CD4-positive, alpha-beta T cell treated with Interleukin-6 for 4 hours (primary cell): ENCODE measurements at regions not wholly inside any gene's neighbourhood (a gene's known extent, or its start where the extent isn't known, plus 50 kb on each side); places are given as distances from the start of the nearest gene placed in this dataset.
"Not testable (repeated sequence)": the region's sequence is repeated elsewhere in the genome, so short reads cannot be mapped to it uniquely, and the experiment has no call there.

Source experiments
- DNase-seq: peaks from one replicate; pipeline ENCODE4 v3.0.0-alpha.2; 2020; ENCODE audit warnings: mixed read lengths

GRCh38 chr15:55126111-55126510, 70.6 kb downstream of the RSL24D1 start:
- no peak for DNase-seq

GRCh38 chr15:55124616-55125015, 72.1 kb downstream of the RSL24D1 start:
- no peak for DNase-seq

GRCh38 chr15:55118344-55118870, 78.3 kb downstream of the RSL24D1 start:
- no peak for DNase-seq

GRCh38 chr15:55116636-55117035, 80.1 kb downstream of the RSL24D1 start:
- DNase-seq: no peak

GRCh38 chr15:55113736-55114135, 83.0 kb downstream of the RSL24D1 start:
- DNase-seq: no peak

GRCh38 chr15:55112706-55113105, 84.0 kb downstream of the RSL24D1 start:
- no peak for DNase-seq

- DNase-seq: no peak
Observed at GRCh38 chr15:55110446-55110845, 86.3 kb downstream of the RSL24D1 start.

- DNase-seq: peak; percentile 38
Observed at GRCh38 chr15:55108858-55109518, 87.8 kb downstream of the RSL24D1 start.

- no peak for DNase-seq
Observed at GRCh38 chr15:55108448-55108847, 88.3 kb downstream of the RSL24D1 start.

- no peak for DNase-seq
Observed at GRCh38 chr15:55106155-55106554, 90.6 kb downstream of the RSL24D1 start.

- no peak for DNase-seq
Observed at GRCh38 chr15:55094136-55094535, 102.6 kb downstream of the RSL24D1 start.

- DNase-seq: no peak
Observed at GRCh38 chr15:55088207-55088606, 108.5 kb downstream of the RSL24D1 start.

GRCh38 chr15:55084673-55085072, 112.1 kb downstream of the RSL24D1 start:
- DNase-seq: no peak

GRCh38 chr15:55084216-55084615, 112.5 kb downstream of the RSL24D1 start:
- DNase-seq: no peak

GRCh38 chr15:55077052-55077451, 119.7 kb downstream of the RSL24D1 start:
- DNase-seq: not testable (repeated sequence)

GRCh38 chr15:55074431-55074830, 122.3 kb downstream of the RSL24D1 start:
- no peak for DNase-seq

GRCh38 chr15:55063970-55064369, 132.8 kb downstream of the RSL24D1 start:
- DNase-seq: not testable (repeated sequence)

- DNase-seq: no peak
Observed at GRCh38 chr15:55060836-55061235, 135.9 kb downstream of the RSL24D1 start.

- DNase-seq: no peak
Observed at GRCh38 chr15:55056500-55056899, 140.2 kb downstream of the RSL24D1 start.

GRCh38 chr15:55044162-55044561, 152.6 kb downstream of the RSL24D1 start:
- no peak for DNase-seq

GRCh38 chr15:55037071-55037470, 159.7 kb downstream of the RSL24D1 start:
- DNase-seq: no peak

- no peak for DNase-seq
Observed at GRCh38 chr15:55035749-55036148, 161.0 kb downstream of the RSL24D1 start.

- no peak for DNase-seq
Observed at GRCh38 chr15:55033574-55033973, 163.2 kb downstream of the RSL24D1 start.

- DNase-seq: no peak
Observed at GRCh38 chr15:55031727-55032126, 165.0 kb downstream of the RSL24D1 start.

GRCh38 chr15:55026381-55026780, 170.4 kb downstream of the RSL24D1 start:
- DNase-seq: no peak
